ENCODE measurements at regions not wholly inside any gene's neighbourhood (a gene's known extent, or its start where the extent isn't known, plus 50 kb on each side); places are given as distances from the start of the nearest gene placed in this dataset.
"Not testable (repeated sequence)": the region's sequence is repeated elsewhere in the genome, so short reads cannot be mapped to it uniquely, and the experiment has no call there.

DNA sequence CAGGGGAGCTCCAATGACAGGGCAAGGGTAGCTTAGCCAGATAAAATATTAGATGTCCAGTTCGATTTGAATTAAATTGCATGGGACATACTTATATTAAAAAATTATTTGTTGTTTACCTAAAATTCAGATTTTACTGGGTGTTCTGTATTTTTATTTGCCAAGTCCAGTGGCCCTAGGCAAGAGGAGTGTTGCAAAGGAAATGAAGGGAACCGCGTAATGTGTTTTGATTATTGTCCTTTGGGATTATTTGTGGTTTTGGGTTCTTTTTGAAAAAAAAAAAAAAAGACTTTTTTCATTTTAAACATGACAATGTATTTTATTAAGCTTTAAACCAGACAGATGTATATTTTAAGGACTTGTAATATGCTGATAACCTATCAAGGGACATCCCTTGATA is 179.3 kb downstream of the C9orf152 start:
- DNase-seq, result no peak

DNA sequence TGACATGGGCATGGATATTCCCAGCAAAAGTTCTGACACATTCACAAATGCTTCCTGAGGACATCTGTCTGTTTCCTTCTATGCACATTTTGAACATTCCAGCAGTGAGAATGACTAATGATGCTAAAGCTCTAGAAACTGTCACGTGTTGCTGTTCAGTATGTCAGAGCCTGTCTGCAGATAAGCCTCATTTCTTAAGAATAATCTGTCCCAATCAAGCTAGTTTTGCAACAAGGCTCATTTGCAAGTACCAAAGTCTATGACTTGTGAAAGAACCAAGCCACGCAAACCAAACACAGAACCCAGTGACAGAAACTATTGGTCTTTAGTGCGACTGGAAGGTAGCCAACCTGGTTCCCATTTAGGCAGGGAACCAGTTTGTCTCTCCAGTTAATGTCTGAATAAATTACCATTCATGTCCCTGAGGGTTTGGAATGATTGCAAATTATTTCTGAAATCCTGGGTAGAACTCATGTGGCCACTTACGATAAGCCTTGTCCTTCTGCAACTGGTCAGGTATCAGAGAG is 178.5 kb downstream of the C9orf152 start:
- no peak for DNase-seq

DNA sequence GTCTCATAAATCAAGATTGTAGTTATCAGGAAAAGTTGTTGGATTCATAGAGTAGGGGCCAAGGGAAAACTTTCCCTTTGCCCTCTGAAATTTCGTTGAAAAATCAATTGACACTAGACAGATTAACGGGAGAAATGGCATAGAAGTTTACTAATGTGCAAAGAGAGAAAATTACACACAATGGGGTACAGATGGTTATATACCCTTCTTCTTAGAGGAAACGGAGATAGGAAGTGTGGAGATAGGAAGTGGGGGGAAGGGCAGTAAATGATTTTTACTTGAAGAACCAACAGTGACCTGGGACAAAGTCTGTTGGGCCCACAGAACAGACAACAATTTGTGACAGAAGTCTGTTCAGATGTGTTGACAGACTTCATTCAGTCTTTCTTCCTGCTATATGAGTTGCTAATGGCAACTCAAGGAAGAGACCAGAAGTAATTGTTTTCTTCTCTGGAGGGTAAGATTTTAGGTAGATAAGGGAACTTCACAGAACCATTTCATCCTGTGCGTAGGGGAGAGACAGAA is 177.9 kb downstream of the C9orf152 start:
- no peak for DNase-seq

DNA sequence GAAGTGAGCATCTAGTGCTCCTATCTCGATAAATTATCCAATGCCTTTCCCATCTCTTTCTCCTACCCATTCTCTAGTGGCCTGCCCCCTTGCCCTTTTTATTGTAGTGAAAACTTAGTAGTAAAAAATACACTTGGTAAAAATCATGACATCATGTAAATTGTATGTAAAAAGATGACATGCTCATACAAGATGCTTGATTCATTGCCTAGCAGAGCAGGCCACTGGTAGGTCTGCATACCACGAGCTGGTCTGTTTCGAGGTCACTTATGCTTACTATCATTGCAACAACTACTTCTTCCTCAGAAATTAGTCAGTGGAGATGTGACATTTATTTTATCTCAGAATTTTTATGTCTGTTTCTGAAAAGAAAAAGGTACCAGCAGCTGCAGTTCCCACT is 177.3 kb downstream of the C9orf152 start:
- DNase-seq, result no peak

DNA sequence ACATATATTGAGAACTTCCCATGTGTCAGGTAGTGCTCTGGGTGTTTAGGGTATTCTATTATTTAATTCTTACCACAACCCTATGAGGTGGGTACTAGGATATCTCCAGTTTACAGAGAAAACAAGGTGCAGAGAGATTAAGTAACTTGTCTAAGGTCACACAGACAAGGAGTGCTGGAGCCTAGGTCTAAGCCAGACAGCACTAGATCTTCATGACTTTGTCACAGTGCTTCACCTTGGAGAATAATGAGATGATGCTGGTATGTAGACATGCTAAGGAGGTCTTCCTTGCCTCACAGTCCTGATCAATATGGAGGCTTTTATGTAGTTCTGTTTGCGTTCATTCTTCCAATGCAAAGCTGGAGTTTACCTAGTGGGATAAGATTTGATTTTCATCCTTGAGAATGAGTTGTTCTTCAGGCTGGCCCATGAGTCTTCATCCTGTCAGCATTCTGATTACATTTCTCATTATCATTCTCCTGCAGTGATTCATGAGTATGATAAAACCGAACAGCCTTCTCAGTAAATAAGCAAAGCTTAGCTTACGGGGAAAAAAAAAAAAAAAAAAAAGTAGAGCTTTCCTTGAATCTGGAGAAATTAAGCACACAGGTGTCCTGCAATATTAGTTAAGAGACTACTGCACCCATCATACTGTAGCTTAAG is 176.3 kb downstream of the C9orf152 start:
- DNase-seq, result no peak

DNA sequence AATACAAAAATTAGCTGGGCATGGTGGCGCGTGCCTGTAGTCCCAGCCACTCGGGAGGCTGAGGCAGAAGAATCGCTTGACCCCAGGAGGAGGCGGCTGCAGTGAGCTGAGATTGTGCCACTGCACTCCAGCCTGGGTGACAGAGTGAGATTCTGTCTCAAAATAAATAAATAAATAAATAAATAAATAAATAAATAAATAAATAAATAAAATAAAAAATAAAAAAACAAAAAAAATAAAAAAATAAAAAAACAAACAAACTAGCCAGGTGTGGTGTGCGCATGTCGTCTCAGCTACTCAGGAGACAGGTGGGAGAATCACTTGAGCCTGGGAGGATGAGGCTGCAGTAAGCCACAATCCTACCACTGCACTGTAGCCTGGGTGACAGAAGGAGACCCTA is 175.4 kb downstream of the C9orf152 start:
- DNase-seq, result not testable (repeated sequence)

DNA sequence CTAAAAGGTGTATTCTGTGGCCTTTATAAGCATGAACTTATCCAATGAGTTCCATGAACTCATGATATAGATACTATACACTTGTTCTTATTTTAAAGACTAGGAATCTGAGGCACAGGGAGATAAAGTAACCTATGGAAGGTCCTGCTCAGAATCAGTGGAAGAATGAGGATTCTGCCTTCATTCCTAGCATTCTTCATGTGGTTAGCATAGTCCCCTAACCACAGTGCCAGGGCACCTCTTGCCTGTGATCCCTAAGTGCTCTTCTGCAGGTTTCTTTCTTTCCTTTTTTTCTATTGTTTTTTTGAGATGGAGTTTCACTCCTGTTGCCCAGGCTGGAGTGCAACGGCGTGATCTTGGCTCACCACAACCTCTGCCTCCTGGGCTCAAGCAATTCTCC is 174.1 kb downstream of the C9orf152 start:
- DNase-seq, result no peak

DNA sequence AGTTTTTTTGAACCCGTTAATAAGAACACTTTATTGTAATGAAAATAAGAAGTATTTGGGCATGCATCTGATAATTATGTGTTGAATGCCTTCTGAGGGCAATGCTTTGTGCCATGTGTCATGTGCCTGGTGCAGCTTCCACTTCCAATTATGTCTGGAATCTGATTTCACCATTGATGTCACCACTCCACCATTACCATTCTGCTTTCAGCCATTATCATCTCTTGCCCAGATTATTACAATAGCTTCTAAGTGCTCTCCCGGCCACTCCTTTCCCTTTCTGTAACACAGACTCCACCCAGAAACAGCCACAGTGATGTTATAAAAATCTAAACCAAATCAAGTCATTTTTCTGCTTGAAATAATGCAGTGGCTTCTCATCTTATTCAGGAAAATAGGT is 171.7 kb downstream of the C9orf152 start:
- no peak for DNase-seq

DNA sequence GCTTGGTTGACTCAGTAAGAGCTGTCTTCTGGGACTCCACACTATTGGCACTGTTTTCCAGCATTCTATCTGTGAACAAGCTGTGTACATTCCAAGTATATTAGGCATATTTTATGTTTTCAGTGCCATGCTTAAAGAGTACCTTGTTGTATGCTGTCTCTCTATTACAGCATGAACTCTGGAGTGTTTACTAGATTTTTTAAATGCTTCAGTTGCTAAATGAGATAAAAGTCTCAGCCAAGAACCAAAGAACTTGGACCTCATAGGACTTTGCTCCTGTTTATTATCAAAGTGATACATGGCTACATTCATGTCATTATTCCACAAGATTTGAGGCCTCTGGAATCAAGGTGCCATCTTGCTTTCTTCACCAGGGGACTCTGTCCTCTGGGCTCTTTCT is 167.2 kb downstream of the C9orf152 start:
- DNase-seq, result no peak

DNA sequence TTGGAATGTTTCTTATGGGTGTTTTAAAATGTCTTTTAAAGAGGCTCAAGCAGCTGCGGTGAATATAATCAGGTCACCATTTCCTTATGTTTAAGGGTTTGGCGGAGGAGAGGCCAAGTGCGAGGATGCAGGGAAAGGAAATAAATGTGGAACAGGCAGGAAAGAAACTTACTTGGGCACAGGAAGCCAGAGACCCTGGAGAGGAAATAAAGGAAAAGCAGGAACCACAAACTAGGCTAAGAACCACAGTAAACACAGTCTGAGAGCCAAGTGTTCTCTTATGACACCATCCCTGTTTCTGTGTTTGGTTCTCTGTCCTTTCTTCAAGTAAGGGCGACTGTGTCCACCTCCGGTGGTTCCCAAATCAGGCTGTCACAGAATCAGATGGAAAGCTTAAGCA is 166.5 kb downstream of the C9orf152 start:
- DNase-seq, result no peak

DNA sequence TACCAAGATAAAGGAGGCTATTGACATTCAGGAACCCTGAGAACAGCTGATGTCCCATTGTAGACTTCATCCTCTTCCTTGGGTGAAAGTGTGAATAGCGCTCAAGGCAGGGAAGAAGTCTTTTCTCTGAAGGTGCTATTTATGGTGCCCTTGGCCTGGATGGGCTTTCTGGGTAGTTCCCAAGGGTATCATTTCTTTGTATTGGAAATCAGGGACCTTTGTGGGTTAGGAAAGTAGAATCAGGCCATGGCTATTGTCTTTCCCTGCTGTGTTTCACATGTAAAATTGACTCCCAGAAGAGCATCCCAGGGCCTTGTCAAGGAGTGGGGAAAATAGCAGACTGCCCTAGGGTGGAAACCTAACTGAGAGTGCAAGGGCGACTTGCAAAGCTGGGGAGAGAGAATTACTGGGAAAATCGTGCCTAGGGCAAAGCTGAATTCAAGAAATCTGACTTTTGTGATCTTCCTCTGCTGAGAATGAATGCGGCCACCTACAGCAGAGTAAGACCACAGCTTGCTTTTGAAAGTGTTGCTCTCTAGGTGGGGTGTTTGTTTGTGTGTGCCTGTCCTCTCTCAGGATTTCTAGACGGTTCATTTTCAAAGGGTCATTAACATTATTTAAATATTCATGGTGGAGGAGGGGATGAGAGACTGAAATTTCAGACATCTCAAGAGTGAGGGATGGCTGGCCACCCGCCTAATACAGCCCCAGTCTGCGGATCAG is 160.6 kb downstream of the C9orf152 start:
- DNase-seq, result no peak

DNA sequence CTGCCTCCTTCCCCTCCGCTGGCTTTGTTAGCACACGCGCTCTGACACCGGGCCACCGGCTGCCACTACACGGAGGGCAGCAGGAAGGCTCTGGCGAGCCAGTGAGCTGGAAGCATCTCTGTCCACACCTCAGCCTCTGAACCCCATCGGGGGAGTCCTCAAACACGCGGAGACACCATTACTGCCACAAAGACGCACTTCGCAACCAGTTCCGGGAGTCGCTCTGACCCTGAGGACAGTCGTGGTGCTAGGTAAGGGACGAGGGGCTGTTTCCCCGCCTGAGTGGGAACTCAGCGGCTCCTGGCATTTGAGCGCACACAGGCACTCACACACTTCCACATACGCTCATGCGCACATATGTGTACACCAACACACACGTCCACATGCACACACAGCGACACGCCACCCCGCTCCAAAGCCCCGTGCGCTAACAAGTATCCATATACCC is 160.0 kb downstream of the C9orf152 start:
- peak; percentile 5 for DNase-seq

DNA sequence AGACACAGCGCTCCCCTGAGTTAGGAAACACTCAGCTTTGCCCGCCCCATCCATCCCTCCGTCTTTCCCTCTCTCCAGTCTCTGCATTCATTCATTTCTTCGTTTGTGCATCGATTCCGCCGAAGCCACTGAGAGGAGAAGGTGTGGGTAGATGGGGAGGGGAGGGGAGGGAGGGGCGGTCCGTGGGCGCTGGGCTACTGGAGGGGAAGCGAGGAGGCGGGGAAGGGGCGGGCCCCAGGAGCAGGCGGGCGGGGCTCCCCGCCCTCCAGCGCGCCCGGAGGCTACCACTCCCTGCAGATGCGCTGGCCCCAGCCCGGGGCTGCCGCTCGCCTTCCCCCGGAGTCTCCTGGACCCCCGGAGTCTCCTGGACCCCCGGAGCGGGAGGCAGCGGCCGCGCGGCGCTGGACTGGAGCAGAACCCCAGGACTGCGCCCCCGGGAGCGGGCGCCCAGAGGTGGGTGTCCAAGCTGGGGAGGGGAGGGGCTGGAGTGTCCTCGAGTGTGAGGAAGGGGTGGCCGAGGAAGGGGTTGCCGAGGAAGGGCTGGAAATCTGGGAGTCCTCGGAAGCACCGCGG is 159.5 kb downstream of the C9orf152 start:
- peak; percentile 76 for DNase-seq

DNA sequence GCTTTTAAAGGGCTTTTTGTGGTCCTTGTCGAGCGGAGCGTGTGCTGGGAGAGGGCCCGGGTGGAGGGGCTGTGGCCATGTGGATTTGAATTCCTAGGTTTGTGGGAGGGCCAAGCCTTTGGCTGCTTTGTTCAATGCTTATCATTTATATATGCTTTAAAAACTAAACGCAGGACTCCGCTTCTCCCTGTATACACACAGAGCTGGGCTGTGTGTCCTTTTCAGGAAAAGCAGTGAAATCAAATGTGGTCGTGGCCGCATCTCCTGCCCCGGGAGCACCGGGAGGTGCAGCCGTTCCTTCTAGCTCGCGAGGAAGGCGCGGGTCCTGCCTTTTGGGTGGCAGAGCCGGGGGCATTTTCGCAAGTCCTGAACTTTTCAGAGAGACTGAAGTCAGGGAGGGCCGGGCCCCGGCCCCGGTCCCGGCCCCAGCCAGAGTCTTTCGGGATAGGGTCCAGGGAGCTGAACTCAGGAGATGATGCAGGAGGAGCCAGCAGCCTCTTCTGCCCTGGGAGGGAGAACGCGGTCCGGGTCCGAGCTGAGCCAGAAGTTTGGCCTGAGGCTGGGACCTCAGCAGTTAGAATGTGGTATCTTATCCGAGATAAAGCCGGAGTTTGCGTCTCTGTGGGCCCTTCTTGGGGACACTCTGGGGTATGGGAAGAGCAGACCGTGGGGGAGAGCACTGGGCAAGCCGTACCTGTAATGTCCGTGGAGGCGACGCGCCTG is 158.8 kb downstream of the C9orf152 start:
- peak; percentile 11 for DNase-seq

DNA sequence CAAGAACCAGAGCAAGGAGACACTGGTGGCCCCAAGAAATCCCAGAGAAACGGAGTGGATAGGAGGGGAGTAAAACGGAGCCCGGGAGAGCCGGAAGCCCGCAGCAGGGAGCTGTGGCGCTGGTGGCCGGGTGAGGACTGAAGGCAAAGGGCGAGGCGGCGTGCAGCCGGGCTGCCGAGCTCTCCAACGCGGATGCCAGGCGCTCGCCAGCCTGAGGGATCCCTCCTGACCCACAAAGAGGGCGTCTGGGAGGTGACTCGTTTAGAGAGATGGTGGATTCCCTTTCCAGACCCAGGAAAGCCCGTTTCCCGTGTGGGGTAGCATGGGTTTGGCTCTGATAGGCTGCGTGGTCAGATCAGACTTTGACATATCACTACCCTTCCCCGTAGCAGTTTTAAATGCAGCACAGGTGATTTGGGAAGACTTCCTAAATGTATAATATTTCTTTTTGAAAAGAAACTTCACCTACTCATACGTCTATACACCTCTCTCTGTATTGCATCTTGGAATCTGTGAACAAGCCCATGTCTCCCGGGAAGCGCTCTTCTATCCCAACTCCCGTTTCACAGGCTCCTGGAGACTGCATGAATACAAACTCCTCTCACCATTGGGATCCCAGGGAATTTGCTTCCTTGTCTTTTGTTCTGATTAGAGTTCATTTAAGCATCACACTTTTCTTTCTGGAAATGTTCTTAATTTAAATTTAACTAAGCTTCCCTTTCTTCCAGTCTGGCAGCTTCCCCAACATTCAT is 158.1 kb downstream of the C9orf152 start:
- DNase-seq, result peak; percentile 14

DNA sequence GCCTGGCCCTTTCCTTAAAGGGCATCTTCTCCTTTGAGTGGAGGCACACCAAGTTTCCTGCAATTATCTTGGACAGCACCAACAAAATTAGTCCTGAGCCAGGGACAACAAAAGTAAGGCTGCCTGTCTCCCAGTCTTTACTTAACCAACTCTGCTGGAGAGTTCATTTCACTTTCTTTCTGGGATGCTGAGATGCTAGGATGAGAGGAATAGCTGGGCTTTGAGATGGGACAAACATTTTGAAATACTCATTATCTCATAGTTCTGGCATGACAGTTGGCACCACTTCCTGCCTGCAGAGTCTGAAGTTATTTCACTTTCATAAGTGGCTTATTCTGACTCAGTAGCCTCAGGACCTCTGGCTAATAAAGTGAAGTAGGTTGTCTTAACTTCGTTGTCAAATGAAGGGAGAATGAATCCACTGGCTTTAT is 157.0 kb downstream of the C9orf152 start:
- peak; percentile 27 for DNase-seq

DNA sequence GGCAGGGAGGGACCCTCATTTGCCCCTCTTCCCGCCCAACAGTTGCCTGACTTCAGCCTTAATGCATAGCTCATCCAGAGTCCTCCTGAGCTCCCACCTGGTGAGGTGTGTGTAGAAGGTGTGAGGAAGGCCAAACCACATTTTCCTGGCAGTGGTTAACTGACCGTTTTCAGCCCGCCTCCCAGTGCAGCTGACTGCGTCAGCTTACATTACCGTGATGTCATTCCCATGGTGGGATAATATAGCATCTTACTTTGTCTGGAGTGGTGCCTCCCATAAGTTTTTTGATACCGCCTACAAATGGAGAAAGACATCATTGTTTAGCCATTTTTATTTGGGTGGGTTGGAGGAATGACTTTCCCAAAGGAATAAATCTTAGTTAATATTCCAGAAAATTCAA is 151.9 kb downstream of the C9orf152 start:
- no peak for DNase-seq

DNA sequence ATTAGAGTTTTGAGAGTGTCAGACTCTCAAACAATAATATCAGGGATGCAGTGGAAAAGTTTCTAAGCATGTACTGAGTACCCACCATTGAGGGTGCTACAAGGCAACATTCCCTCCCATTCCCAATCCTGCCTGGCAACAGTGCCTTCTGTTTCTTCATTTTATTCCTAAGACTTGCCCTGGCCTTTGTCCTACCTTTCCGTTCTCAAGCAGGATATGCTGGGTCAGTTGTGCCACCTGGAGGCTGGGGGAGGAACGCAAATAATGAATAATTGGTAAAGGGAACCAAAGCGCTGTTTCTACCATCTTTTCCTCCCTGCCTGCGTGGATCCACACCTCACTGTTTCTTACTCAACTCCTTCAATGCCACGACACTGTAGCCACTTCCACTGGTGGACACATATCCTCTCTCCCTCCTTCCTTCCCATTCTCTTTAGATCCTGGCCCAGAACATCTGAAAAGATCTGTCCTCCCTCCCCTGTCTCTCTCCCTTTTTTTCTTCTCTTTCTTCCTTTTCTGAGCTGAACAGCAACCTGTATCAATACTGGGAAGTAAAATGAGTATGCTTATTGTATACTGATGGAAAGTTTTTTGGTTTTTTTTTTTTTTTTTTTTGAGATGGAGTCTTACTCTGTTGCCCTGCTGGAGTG is 149.5 kb downstream of the C9orf152 start:
- peak; percentile 57 for DNase-seq

DNA sequence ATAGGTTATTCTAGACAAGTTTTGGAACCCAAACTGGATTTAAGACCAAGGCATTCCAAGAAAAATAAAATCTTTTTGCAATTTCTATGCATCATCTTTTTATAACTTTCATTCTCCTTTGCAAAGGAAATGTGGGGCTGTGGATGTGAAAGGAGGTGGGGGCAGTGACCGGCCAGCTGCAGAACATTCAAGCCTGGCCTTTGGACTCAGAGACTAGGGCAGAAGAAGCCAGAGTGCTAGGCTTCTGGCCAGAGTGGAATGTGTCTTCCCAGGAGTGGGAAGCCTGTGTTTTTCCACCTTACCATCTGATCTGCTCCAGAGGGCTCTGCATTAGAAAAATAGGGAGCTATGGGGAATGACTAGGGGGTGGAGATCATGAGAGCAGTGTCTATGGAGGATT is 148.5 kb downstream of the C9orf152 start:
- DNase-seq, result no peak

DNA sequence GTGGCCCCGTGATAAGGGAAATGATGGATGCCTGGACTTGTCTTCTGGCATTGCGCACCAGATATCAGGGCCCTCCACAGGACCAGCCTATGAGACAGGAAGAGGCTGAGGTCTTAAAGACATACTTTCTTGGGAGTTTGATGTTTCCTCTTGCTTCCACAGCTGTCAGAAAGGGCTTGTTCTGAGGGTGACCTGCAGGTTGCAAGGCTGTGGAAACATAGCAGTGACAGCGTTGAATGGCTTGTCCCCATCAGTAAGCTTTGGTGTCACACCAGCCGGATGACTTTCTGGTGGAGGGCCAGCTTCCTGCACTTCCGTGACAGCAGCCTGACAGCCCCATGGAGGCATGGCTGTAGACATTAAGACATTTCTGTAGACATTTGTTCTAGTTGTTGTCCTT is 143.2 kb downstream of the C9orf152 start:
- no peak for DNase-seq

DNA sequence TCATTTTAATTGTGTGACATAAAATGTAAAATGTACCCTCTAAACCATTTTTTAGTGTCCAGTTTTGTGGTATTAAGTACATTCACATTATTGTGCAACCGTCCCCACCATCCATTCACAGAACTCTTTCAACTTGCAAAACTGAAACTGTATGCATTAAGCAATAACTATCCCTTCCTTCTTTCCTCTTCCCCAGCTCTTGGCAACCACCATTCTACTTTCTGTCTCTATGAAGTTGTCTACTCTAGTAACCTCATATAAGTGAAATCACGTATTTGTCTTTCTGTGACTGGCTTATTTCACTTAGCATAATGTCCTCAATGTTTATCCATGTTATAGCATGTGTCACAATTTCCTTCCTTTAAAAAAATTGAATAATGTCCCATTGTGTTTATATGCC is 142.4 kb downstream of the C9orf152 start:
- no peak for DNase-seq
